Trophoblast cell (in vitro differentiated cells and primary cell): ENCODE measurements at regions not wholly inside any gene's neighbourhood (a gene's known extent, or its start where the extent isn't known, plus 50 kb on each side); places are given as distances from the start of the nearest gene placed in this dataset.
"Not testable (repeated sequence)": the region's sequence is repeated elsewhere in the genome, so short reads cannot be mapped to it uniquely, and the experiment has no call there.

Experiments used
- DNase-seq, 2 donors: peaks; one replicate each; pipeline ENCODE4 v3.0.0-alpha.2; 2016
- H2AFZ ChIP-seq: 2 replicates; pipeline ENCODE4 v1.6.1; 2013; ENCODE audit warnings: low read length, moderate library complexity, mild to moderate bottlenecking; ENCODE audit not compliant: insufficient read depth, poor library complexity
- H2AK5ac ChIP-seq: 2 replicates; pipeline ENCODE4 v1.6.1; 2013; ENCODE audit warnings: mild to moderate bottlenecking, low read length
- H2BK120ac ChIP-seq: 2 replicates; pipeline ENCODE4 v1.6.1; 2013; ENCODE audit warnings: low read length, mild to moderate bottlenecking, moderate library complexity; ENCODE audit not compliant: insufficient read depth, poor library complexity
- H2BK12ac ChIP-seq: 2 replicates; pipeline ENCODE4 v1.6.1; 2013; ENCODE audit warnings: mild to moderate bottlenecking, low read length, moderate library complexity
- H2BK5ac ChIP-seq: 2 replicates; pipeline ENCODE4 v1.6.1; 2013; ENCODE audit warnings: low read length, low read depth, moderate library complexity, mild to moderate bottlenecking; ENCODE audit not compliant: poor library complexity
- H3K14ac ChIP-seq: 2 replicates; pipeline ENCODE4 v1.6.1; 2013; ENCODE audit warnings: mild to moderate bottlenecking, low read length
- H3K18ac ChIP-seq: 2 replicates; pipeline ENCODE4 v1.6.1; 2013; ENCODE audit warnings: mild to moderate bottlenecking, low read length
- H3K23ac ChIP-seq: 2 replicates; pipeline ENCODE4 v1.6.1; 2013; ENCODE audit warnings: low read length
- H3K27ac ChIP-seq: 2 replicates; pipeline ENCODE4 v1.5.1; 2013; ENCODE audit warnings: low read depth, mild to moderate bottlenecking, inconsistent platforms, low read length, moderate library complexity
- H3K27me3 ChIP-seq: 2 replicates; pipeline ENCODE4 v1.6.1; 2013; ENCODE audit warnings: inconsistent platforms, mild to moderate bottlenecking, low read length, moderate library complexity; ENCODE audit not compliant: insufficient read depth
- H3K36me3 ChIP-seq, 2 experiments: 1 replicate in 1 of 2; 2 replicates in 1 of 2; pipeline ENCODE4 v1.6.1; 2013; ENCODE audit warnings: low read length in 2 of 2, mild to moderate bottlenecking in 2 of 2, moderate library complexity in 1 of 2; ENCODE audit not compliant: insufficient read depth in 2 of 2, control insufficient read depth in 1 of 2
- H3K4ac ChIP-seq: 2 replicates; pipeline ENCODE4 v1.6.1; 2013; ENCODE audit warnings: low read depth, mild to moderate bottlenecking, low read length, moderate library complexity
- H3K4me1 ChIP-seq, 2 experiments: 1 replicate in 1 of 2; 2 replicates in 1 of 2; pipeline ENCODE4 v1.6.1; 2013; ENCODE audit warnings: low read length in 2 of 2, mild to moderate bottlenecking in 2 of 2, moderate library complexity in 1 of 2; ENCODE audit not compliant: insufficient read depth in 2 of 2, control insufficient read depth in 1 of 2
- H3K4me2 ChIP-seq: 2 replicates; pipeline ENCODE4 v1.6.1; 2013; ENCODE audit warnings: inconsistent platforms, mild to moderate bottlenecking, low read length, moderate library complexity
- H3K4me3 ChIP-seq: 2 replicates; pipeline ENCODE4 v1.5.1; 2013; ENCODE audit warnings: mild to moderate bottlenecking, low read depth, low read length, inconsistent platforms
- H3K79me1 ChIP-seq: one replicate; pipeline ENCODE4 v1.6.1; 2013; ENCODE audit warnings: low read length
- H3K79me2 ChIP-seq: 2 replicates; pipeline ENCODE4 v1.6.1; 2013; ENCODE audit warnings: low read length, mild to moderate bottlenecking; ENCODE audit not compliant: control insufficient read depth, insufficient read depth, poor library complexity
- H3K9ac ChIP-seq: 2 replicates; pipeline ENCODE4 v1.6.1; 2013; ENCODE audit warnings: mild to moderate bottlenecking, low read length
- H3K9me3 ChIP-seq: 2 replicates; pipeline ENCODE4 v1.6.1; 2013; ENCODE audit warnings: low read depth, mild to moderate bottlenecking, control low read depth, inconsistent platforms, low read length; ENCODE audit not compliant: insufficient read depth
- H4K12ac ChIP-seq: 2 replicates; pipeline ENCODE4 v1.6.1; 2013; ENCODE audit warnings: low read depth, mild to moderate bottlenecking, low read length, moderate library complexity
- H4K8ac ChIP-seq: 2 replicates; pipeline ENCODE4 v1.6.1; 2013; ENCODE audit warnings: low read depth, mild to moderate bottlenecking, low read length, moderate library complexity
- H4K91ac ChIP-seq: one replicate; pipeline ENCODE4 v1.6.1; 2013; ENCODE audit warnings: low read depth, mild to moderate bottlenecking, low read length, moderate library complexity
- WGBS: extraction: QIAGEN DNeasy Blood & Tissue Kit; methylation state at CpG from one replicate; pipeline ENCODE4 v1.1.7; 2013; ENCODE audit warnings: missing lambda C conversion rate; ENCODE audit not compliant: insufficient read length, insufficient coverage; ENCODE audit errors: extremely low coverage; 5-methylcytosine and 5-hydroxymethylcytosine counted together

GRCh38 chr1:145505663-145506647, 80.6 kb upstream of the NBPF20 start:
- not testable (repeated sequence) for H3K27ac ChIP-seq, H3K18ac ChIP-seq, H2AK5ac ChIP-seq, H4K12ac ChIP-seq, H3K4me1 ChIP-seq, H4K91ac ChIP-seq, H3K9ac ChIP-seq, H3K4me2 ChIP-seq, H3K79me2 ChIP-seq, H2BK120ac ChIP-seq, DNase-seq, H2BK5ac ChIP-seq, H3K27me3 ChIP-seq, H4K8ac ChIP-seq, H3K79me1 ChIP-seq, H3K23ac ChIP-seq, H3K9me3 ChIP-seq, H2AFZ ChIP-seq, H3K4ac ChIP-seq, H2BK12ac ChIP-seq, H3K4me3 ChIP-seq, H3K36me3 ChIP-seq, H3K14ac ChIP-seq
- no CpG with 5 or more reads among the region's 59 CpGs for WGBS

- not testable (repeated sequence) for H3K27ac ChIP-seq, H3K9me3 ChIP-seq, H3K79me1 ChIP-seq, H2BK120ac ChIP-seq, H4K8ac ChIP-seq, H2AK5ac ChIP-seq, H3K14ac ChIP-seq, H3K4ac ChIP-seq, DNase-seq, H3K27me3 ChIP-seq, H2AFZ ChIP-seq, H3K18ac ChIP-seq, H2BK5ac ChIP-seq, H4K91ac ChIP-seq, H4K12ac ChIP-seq, H3K4me1 ChIP-seq, H3K79me2 ChIP-seq, H3K23ac ChIP-seq, H3K9ac ChIP-seq, H3K36me3 ChIP-seq, H3K4me2 ChIP-seq, H3K4me3 ChIP-seq, H2BK12ac ChIP-seq
- no CpG with 5 or more reads among the region's 17 CpGs for WGBS
These were observed 79.5 kb upstream of the NBPF20 start for GRCh38 chr1:145504834-145505413.

GRCh38 chr1:145504310-145504709, 78.9 kb upstream of the NBPF20 start:
- not testable (repeated sequence) for H3K9ac ChIP-seq, H2BK12ac ChIP-seq, H3K36me3 ChIP-seq, H2BK120ac ChIP-seq, H3K18ac ChIP-seq, H3K4ac ChIP-seq, H2BK5ac ChIP-seq, H2AK5ac ChIP-seq, H3K27me3 ChIP-seq, H3K9me3 ChIP-seq, H3K27ac ChIP-seq, H3K79me2 ChIP-seq, H4K12ac ChIP-seq, H3K4me3 ChIP-seq, H3K79me1 ChIP-seq, H4K8ac ChIP-seq, DNase-seq, H3K4me1 ChIP-seq, H4K91ac ChIP-seq, H3K4me2 ChIP-seq, H2AFZ ChIP-seq, H3K23ac ChIP-seq, H3K14ac ChIP-seq
- no CpG with 5 or more reads among the region's 2 CpGs for WGBS

GRCh38 chr1:145500251-145500650, 74.8 kb upstream of the NBPF20 start:
- not testable (repeated sequence) for H3K23ac ChIP-seq, H3K4me3 ChIP-seq
- no CpG with 5 or more reads among the region's 5 CpGs for WGBS

More at GRCh38 chr1:145500251-145500650, 74.8 kb upstream of the NBPF20 start:
- H3K4me2 ChIP-seq, H3K27ac ChIP-seq, H2AK5ac ChIP-seq, H3K18ac ChIP-seq, H3K79me1 ChIP-seq, H3K14ac ChIP-seq, H3K9me3 ChIP-seq, H3K36me3 ChIP-seq, H3K4ac ChIP-seq, H2BK120ac ChIP-seq, H4K91ac ChIP-seq, H3K27me3 ChIP-seq, H2BK5ac ChIP-seq, DNase-seq, H2BK12ac ChIP-seq, H3K79me2 ChIP-seq, H3K9ac ChIP-seq, H4K12ac ChIP-seq, H2AFZ ChIP-seq, H4K8ac ChIP-seq, H3K4me1 ChIP-seq: not testable (repeated sequence)
